ENCODE measurements at regions not wholly inside any gene's neighbourhood (a gene's known extent, or its start where the extent isn't known, plus 50 kb on each side); places are given as distances from the start of the nearest gene placed in this dataset.

- H3K9me3 ChIP-seq (ENCODE audit: low read depth) = no peaks in the 10 kb centered on the region
- no peaks in the 10 kb centered on the region for H3K27me3 ChIP-seq (replicated peaks; ENCODE audit: insufficient read depth)
- no peaks in the 10 kb centered on the region for H3K79me2 ChIP-seq (ENCODE audit: insufficient read depth)
- in situ Hi-C loops (cut with MboI) = no loop called here
- H3K4me1 ChIP-seq (ENCODE audit: insufficient read depth) = no peaks in the 10 kb centered on the region
- no peak for TF ChIP-seq EZH2phosphoT487 (IDR thresholded peaks at IDR 0.05; ENCODE audit: insufficient read depth, low read depth)
- TF ChIP-seq EZH2 (IDR thresholded peaks at IDR 0.05; ENCODE audit: insufficient read depth, poor library complexity, severe bottlenecking) = no peak
- H3K4me2 ChIP-seq (ENCODE audit: unreplicated experiment) = no peak overlapping the region
- H3K36me3 ChIP-seq (ENCODE audit: low read depth) = no peaks in the 10 kb centered on the region
- H2AFZ ChIP-seq = no peak overlapping the region
- 73 to 79% methylated on average over 5 of the region's 5 CpGs for WGBS, 2 experiments (ENCODE audit: low coverage in 1 of 2, low lambda C conversion rate in 2 of 2, missing lambda C conversion rate in 2 of 2)
- H3K27ac ChIP-seq = no peak overlapping the region
- H3K9me2 ChIP-seq (ENCODE audit: insufficient read depth) = no peaks in the 10 kb centered on the region
- H3F3A ChIP-seq (ENCODE audit: insufficient read depth) = no peaks in the 10 kb centered on the region
- H4K20me1 ChIP-seq (ENCODE audit: insufficient read depth) = no peaks in the 10 kb centered on the region
- no peak for DNase-seq
- no peak overlapping the region for H3K9ac ChIP-seq
- H3K4me3 ChIP-seq = no peak overlapping the region
Measured at GRCh38 chr5:2902186-2902585, 150.7 kb upstream of the IRX2 start.

GRCh38 chr5:2901511-2901910 is 150.0 kb upstream of the IRX2 start:
- no peaks in the 10 kb centered on the region for H3K9me2 ChIP-seq (ENCODE audit: insufficient read depth)
- no peaks in the 10 kb centered on the region for H4K20me1 ChIP-seq (ENCODE audit: insufficient read depth)
- H2AFZ ChIP-seq = no peak overlapping the region
- H3K9me3 ChIP-seq (ENCODE audit: low read depth) = no peaks in the 10 kb centered on the region
- TF ChIP-seq EZH2phosphoT487 (IDR thresholded peaks at IDR 0.05; ENCODE audit: insufficient read depth, low read depth) (no peak), EZH2 (IDR thresholded peaks at IDR 0.05; ENCODE audit: insufficient read depth, poor library complexity, severe bottlenecking) (no peak)
- H3K4me2 ChIP-seq (ENCODE audit: unreplicated experiment) = no peak overlapping the region
- H3K4me1 ChIP-seq (ENCODE audit: insufficient read depth) = no peaks in the 10 kb centered on the region
- H3K9ac ChIP-seq = no peak overlapping the region
- no peaks in the 10 kb centered on the region for H3F3A ChIP-seq (ENCODE audit: insufficient read depth)
- no peaks in the 10 kb centered on the region for H3K36me3 ChIP-seq (ENCODE audit: low read depth)
- H3K79me2 ChIP-seq (ENCODE audit: insufficient read depth) = no peaks in the 10 kb centered on the region
- H3K27ac ChIP-seq = no peak overlapping the region
- DNase-seq = no peak
- WGBS, 2 experiments (ENCODE audit: low coverage in 1 of 2, low lambda C conversion rate in 2 of 2, missing lambda C conversion rate in 2 of 2) = 5 to 7% methylated on average over 10 of the region's 10 CpGs
- H3K27me3 ChIP-seq (replicated peaks; ENCODE audit: insufficient read depth) = no peaks in the 10 kb centered on the region
- H3K4me3 ChIP-seq = no peak overlapping the region
- in situ Hi-C loops (cut with MboI) = no loop called here

GRCh38 chr5:2901096-2901495 is 149.6 kb upstream of the IRX2 start:
- in situ Hi-C loops (cut with MboI) = no loop called here
- Histone ChIP-seq H4K20me1 (ENCODE audit: insufficient read depth) (no peaks in the 10 kb centered on the region), H3K4me3 (no peak overlapping the region), H3K9ac (no peak overlapping the region), H3K79me2 (ENCODE audit: insufficient read depth) (no peaks in the 10 kb centered on the region), H3K27ac (no peak overlapping the region), H3K36me3 (ENCODE audit: low read depth) (no peaks in the 10 kb centered on the region), H3F3A (ENCODE audit: insufficient read depth) (no peaks in the 10 kb centered on the region), H3K4me1 (ENCODE audit: insufficient read depth) (no peaks in the 10 kb centered on the region), H3K9me3 (ENCODE audit: low read depth) (no peaks in the 10 kb centered on the region), H3K4me2 (ENCODE audit: unreplicated experiment) (no peak overlapping the region), H3K27me3 (replicated peaks; ENCODE audit: insufficient read depth) (no peaks in the 10 kb centered on the region), H3K9me2 (ENCODE audit: insufficient read depth) (no peaks in the 10 kb centered on the region), H2AFZ (no peak overlapping the region)
- TF ChIP-seq EZH2phosphoT487 (IDR thresholded peaks at IDR 0.05; ENCODE audit: insufficient read depth, low read depth) (no peak), EZH2 (IDR thresholded peaks at IDR 0.05; ENCODE audit: insufficient read depth, poor library complexity, severe bottlenecking) (no peak)
- WGBS, 2 experiments (ENCODE audit: low coverage in 1 of 2, low lambda C conversion rate in 2 of 2, missing lambda C conversion rate in 2 of 2) = 12 to 17% methylated on average over 6 of the region's 6 CpGs
- DNase-seq = no peak

GRCh38 chr5:2900360-2900759 is 148.9 kb upstream of the IRX2 start:
- no peak overlapping the region for H2AFZ ChIP-seq
- DNase-seq = no peak
- no peak overlapping the region for H3K4me2 ChIP-seq (ENCODE audit: unreplicated experiment)
- no peaks in the 10 kb centered on the region for H3K36me3 ChIP-seq (ENCODE audit: low read depth)
- TF ChIP-seq EZH2 (IDR thresholded peaks at IDR 0.05; ENCODE audit: insufficient read depth, poor library complexity, severe bottlenecking) (no peak), EZH2phosphoT487 (IDR thresholded peaks at IDR 0.05; ENCODE audit: insufficient read depth, low read depth) (no peak)
- no peaks in the 10 kb centered on the region for H3K9me2 ChIP-seq (ENCODE audit: insufficient read depth)
- H3K9ac ChIP-seq = no peak overlapping the region
- H4K20me1 ChIP-seq (ENCODE audit: insufficient read depth) = no peaks in the 10 kb centered on the region
- no peaks in the 10 kb centered on the region for H3K4me1 ChIP-seq (ENCODE audit: insufficient read depth)
- H3K27ac ChIP-seq = no peak overlapping the region
- no peaks in the 10 kb centered on the region for H3K27me3 ChIP-seq (replicated peaks; ENCODE audit: insufficient read depth)
- H3F3A ChIP-seq (ENCODE audit: insufficient read depth) = no peaks in the 10 kb centered on the region
- no peaks in the 10 kb centered on the region for H3K9me3 ChIP-seq (ENCODE audit: low read depth)
- no peak overlapping the region for H3K4me3 ChIP-seq
- in situ Hi-C loops (cut with MboI) = no loop called here
- H3K79me2 ChIP-seq (ENCODE audit: insufficient read depth) = no peaks in the 10 kb centered on the region

GRCh38 chr5:2899311-2899710 is 147.8 kb upstream of the IRX2 start:
- Histone ChIP-seq H3K27me3 (replicated peaks; ENCODE audit: insufficient read depth) (no peaks in the 10 kb centered on the region), H4K20me1 (ENCODE audit: insufficient read depth) (no peaks in the 10 kb centered on the region), H3F3A (ENCODE audit: insufficient read depth) (no peaks in the 10 kb centered on the region), H3K4me2 (ENCODE audit: unreplicated experiment) (no peak overlapping the region), H3K36me3 (ENCODE audit: low read depth) (no peaks in the 10 kb centered on the region), H2AFZ (no peak overlapping the region), H3K27ac (no peak overlapping the region), H3K9ac (no peak overlapping the region), H3K9me3 (ENCODE audit: low read depth) (no peaks in the 10 kb centered on the region), H3K9me2 (ENCODE audit: insufficient read depth) (no peaks in the 10 kb centered on the region), H3K79me2 (ENCODE audit: insufficient read depth) (no peaks in the 10 kb centered on the region), H3K4me1 (ENCODE audit: insufficient read depth) (no peaks in the 10 kb centered on the region), H3K4me3 (no peak overlapping the region)
- in situ Hi-C loops (cut with MboI) = no loop called here
- DNase-seq = no peak
- TF ChIP-seq EZH2 (IDR thresholded peaks at IDR 0.05; ENCODE audit: insufficient read depth, poor library complexity, severe bottlenecking) (no peak), EZH2phosphoT487 (IDR thresholded peaks at IDR 0.05; ENCODE audit: insufficient read depth, low read depth) (no peak)
- 36 to 42% methylated on average over 9 of the region's 9 CpGs for WGBS, 2 experiments (ENCODE audit: low coverage in 1 of 2, low lambda C conversion rate in 2 of 2, missing lambda C conversion rate in 2 of 2)

Measured in GM23248 (cell line).